GM23248 (cell line): ENCODE measurements at regions not wholly inside any gene's neighbourhood (a gene's known extent, or its start where the extent isn't known, plus 50 kb on each side); places are given as distances from the start of the nearest gene placed in this dataset.
"Not testable (repeated sequence)": the region's sequence is repeated elsewhere in the genome, so short reads cannot be mapped to it uniquely, and the experiment has no call there.

ENCODE experiments used
- DNase-seq: peaks from one replicate; pipeline ENCODE4 v3.0.0-alpha.2; 2015
- H2AFZ ChIP-seq: fragments of 200-600 bp; sonication (generic); 2 replicates; pipeline ENCODE4 v1.6.1; 2016; ENCODE audit warnings: antibody characterized with exemption
- H3F3A ChIP-seq: fragments of 200-600 bp; sonication (generic); 2 replicates; pipeline ENCODE4 v1.6.1; 2016; ENCODE audit warnings: mild to moderate bottlenecking, antibody characterized with exemption, mixed run types; ENCODE audit not compliant: insufficient read depth
- H3K27ac ChIP-seq: fragments of 200-600 bp; sonication (generic); 2 replicates; pipeline ENCODE4 v1.5.1; 2016; ENCODE audit warnings: mild to moderate bottlenecking
- H3K27me3 ChIP-seq: fragments of 200-600 bp; sonication (generic); replicated peaks from 2 replicates; pipeline ENCODE4 v1.6.1; 2016; ENCODE audit warnings: mild to moderate bottlenecking; ENCODE audit not compliant: insufficient read depth
- H3K36me3 ChIP-seq: fragments of 200-600 bp; sonication (generic); 2 replicates; pipeline ENCODE4 v1.6.1; 2016; ENCODE audit warnings: low read depth, mild to moderate bottlenecking
- H3K4me1 ChIP-seq: fragments of 200-600 bp; sonication (generic); 2 replicates; pipeline ENCODE4 v1.6.1; 2016; ENCODE audit warnings: mild to moderate bottlenecking; ENCODE audit not compliant: insufficient read depth
- H3K4me2 ChIP-seq: fragments of 200-600 bp; sonication (generic); one replicate; pipeline ENCODE4 v1.6.1; 2016; ENCODE audit warnings: mild to moderate bottlenecking; ENCODE audit not compliant: unreplicated experiment
- H3K4me3 ChIP-seq: fragments of 200-600 bp; sonication (generic); 2 replicates; pipeline ENCODE4 v1.5.1; 2016; ENCODE audit warnings: mild to moderate bottlenecking
- H3K79me2 ChIP-seq: fragments of 200-600 bp; sonication (generic); 2 replicates; pipeline ENCODE4 v1.6.1; 2016; ENCODE audit warnings: mild to moderate bottlenecking; ENCODE audit not compliant: insufficient read depth
- H3K9ac ChIP-seq: fragments of 200-600 bp; sonication (generic); 2 replicates; pipeline ENCODE4 v1.6.1; 2016; ENCODE audit warnings: mild to moderate bottlenecking
- H3K9me2 ChIP-seq: fragments of 200-600 bp; sonication (generic); 2 replicates; pipeline ENCODE4 v1.6.1; 2016; ENCODE audit warnings: mixed run types, mild to moderate bottlenecking, moderate library complexity; ENCODE audit not compliant: insufficient read depth
- H3K9me3 ChIP-seq: fragments of 200-600 bp; sonication (generic); one replicate; pipeline ENCODE4 v1.6.1; 2017; ENCODE audit warnings: low read depth
- H4K20me1 ChIP-seq: fragments of 200-600 bp; sonication (generic); 2 replicates; pipeline ENCODE4 v1.6.0; 2016; ENCODE audit not compliant: insufficient read depth
- EZH2 ChIP-seq: fragments of 200-600 bp; sonication (generic); IDR thresholded peaks from 2 replicates; pipeline ENCODE4 v1.6.1; 2018; ENCODE audit warnings: antibody characterized with exemption, mild to moderate bottlenecking; ENCODE audit not compliant: insufficient read depth, poor library complexity, severe bottlenecking
- EZH2phosphoT487 ChIP-seq: fragments of 200-600 bp; sonication (generic); IDR thresholded peaks from 2 replicates; pipeline ENCODE4 v1.6.1; 2018; ENCODE audit warnings: antibody characterized with exemption, moderate library complexity, mild to moderate bottlenecking, low read depth; ENCODE audit not compliant: insufficient read depth
- WGBS, 2 experiments: methylation state at CpG; one replicate each; pipeline ENCODE4 v1.1.6; 2015 to 2017; ENCODE audit warnings: low lambda C conversion rate in 2 of 2, low coverage in 1 of 2; ENCODE audit errors: missing lambda C conversion rate in 2 of 2; 5-methylcytosine and 5-hydroxymethylcytosine counted together
- in situ Hi-C: fragments of 300-500 bp; cut with MboI; formaldehyde crosslinking; loops from 2 replicates; pipeline ENCODE4 v1.15.0; 2020

- TF ChIP-seq EZH2phosphoT487 = no peak
- TF ChIP-seq EZH2 = no peak
- Histone ChIP-seq H3K9me3 (no peaks in the 10 kb centered on the region), H3K4me3 (no peak overlapping the region), H2AFZ (no peak overlapping the region), H3K9me2 (no peaks in the 10 kb centered on the region), H3K4me2 (no peak overlapping the region), H3K27ac (no peak overlapping the region), H3K36me3 (no peaks in the 10 kb centered on the region), H3F3A (no peaks in the 10 kb centered on the region), H3K27me3 (no peaks in the 10 kb centered on the region), H3K9ac (no peak overlapping the region), H4K20me1 (no peaks in the 10 kb centered on the region), H3K4me1 (no peaks in the 10 kb centered on the region), H3K79me2 (no peaks in the 10 kb centered on the region)
- DNase-seq = no peak
- 38 to 42% methylated on average over 21 of the region's 21 CpGs for WGBS, 2 experiments
- in situ Hi-C loops = no loop called here
These were observed 92.1 kb downstream of the TMEM18 start for GRCh38 chr2:584863-585823.

- no peak for DNase-seq
- H3K36me3 ChIP-seq = no peaks in the 10 kb centered on the region
- H3F3A ChIP-seq = no peaks in the 10 kb centered on the region
- no peaks in the 10 kb centered on the region for H3K27me3 ChIP-seq
- no peaks in the 10 kb centered on the region for H3K9me2 ChIP-seq
- 60 to 61% methylated on average over 13 of the region's 13 CpGs for WGBS, 2 experiments
- no peak overlapping the region for H3K4me2 ChIP-seq
- no peaks in the 10 kb centered on the region for H3K9me3 ChIP-seq
- in situ Hi-C loops = no loop called here
- no peak for TF ChIP-seq EZH2phosphoT487
- no peak for TF ChIP-seq EZH2
- H3K4me1 ChIP-seq = no peaks in the 10 kb centered on the region
- no peaks in the 10 kb centered on the region for H3K79me2 ChIP-seq
- H3K27ac ChIP-seq = no peak overlapping the region
- no peak overlapping the region for H3K9ac ChIP-seq
- H2AFZ ChIP-seq = no peak overlapping the region
- H4K20me1 ChIP-seq = no peaks in the 10 kb centered on the region
- H3K4me3 ChIP-seq = no peak overlapping the region
These were observed 93.5 kb downstream of the TMEM18 start for GRCh38 chr2:583666-584065.

DNA sequence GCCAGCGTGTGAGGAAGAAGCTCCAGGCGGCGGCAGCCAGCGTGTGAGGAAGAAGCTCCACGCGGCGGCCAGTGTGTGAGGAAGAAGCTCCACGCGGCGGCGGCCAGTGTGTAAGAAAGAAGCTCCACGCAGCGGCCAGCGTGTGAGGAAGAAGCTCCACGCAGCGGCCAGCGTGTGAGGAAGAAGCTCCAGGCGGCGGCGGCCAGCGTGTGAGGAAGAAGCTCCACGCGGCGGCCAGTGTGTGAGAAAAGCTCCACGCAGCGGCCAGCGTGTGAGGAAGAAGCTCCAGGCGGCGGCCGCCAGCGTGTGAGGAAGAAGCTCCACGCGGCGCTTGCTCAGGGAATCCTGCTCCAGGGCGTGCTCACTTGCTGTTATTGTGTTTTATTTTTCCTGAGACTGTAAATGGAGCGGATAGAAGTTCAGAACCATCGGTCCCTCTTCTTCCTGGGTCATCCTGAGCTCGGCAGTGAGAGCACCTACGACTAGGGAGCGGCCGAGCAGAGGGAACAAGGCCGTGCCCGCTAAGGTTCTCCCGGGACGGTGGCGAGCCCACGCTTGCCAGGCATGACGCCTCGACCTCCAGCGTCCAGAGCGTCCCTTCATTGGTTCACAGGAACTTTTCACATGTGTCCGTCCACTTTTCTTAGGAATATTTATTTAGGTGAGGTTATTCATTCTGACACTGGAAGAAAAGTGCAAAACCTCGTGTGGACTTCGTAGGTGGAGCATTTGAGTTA, 94.2 kb downstream of the TMEM18 start:
- no peaks in the 10 kb centered on the region for H3K9me3 ChIP-seq
- no peaks in the 10 kb centered on the region for H3K4me1 ChIP-seq
- H3K4me3 ChIP-seq = no peak overlapping the region
- H3K4me2 ChIP-seq = no peak overlapping the region
- no peaks in the 10 kb centered on the region for H3K36me3 ChIP-seq
- 81 to 82% methylated on average over 33 to 54 of the region's 54 CpGs for WGBS, 2 experiments
- H3K79me2 ChIP-seq = no peaks in the 10 kb centered on the region
- no peaks in the 10 kb centered on the region for H3K27me3 ChIP-seq
- no peak overlapping the region for H3K27ac ChIP-seq
- H4K20me1 ChIP-seq = no peaks in the 10 kb centered on the region
- no peak overlapping the region for H2AFZ ChIP-seq
- H3K9me2 ChIP-seq = no peaks in the 10 kb centered on the region
- in situ Hi-C loops = no loop called here
- TF ChIP-seq EZH2phosphoT487 (no peak), EZH2 (no peak)
- no peak overlapping the region for H3K9ac ChIP-seq
- no peak for DNase-seq
- H3F3A ChIP-seq = no peaks in the 10 kb centered on the region

DNA sequence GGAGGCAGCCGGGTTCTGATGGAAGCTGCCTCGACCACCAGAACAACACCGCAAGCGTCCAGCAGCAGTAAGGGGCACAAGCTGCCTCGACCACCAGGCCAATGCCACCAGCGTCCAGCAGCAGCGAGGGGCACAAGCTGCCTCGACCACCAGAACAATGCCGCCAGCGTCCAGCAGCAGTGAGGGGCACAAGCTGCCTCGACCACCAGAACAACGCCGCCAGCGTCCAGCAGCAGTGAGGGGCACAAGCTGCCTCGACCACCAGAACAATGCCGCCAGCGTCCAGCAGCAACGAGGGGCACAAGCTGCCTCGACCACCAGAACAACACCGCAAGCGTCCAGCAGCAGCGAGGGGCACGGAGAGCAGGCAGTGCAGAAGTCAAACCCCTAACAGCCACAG, 94.9 kb downstream of the TMEM18 start:
- in situ Hi-C loops, H3K9me3 ChIP-seq: not testable (repeated sequence)

More for the DNA sequence above, 94.9 kb downstream of the TMEM18 start:
- not testable (repeated sequence) for H2AFZ ChIP-seq, H3K4me1 ChIP-seq, H3K27ac ChIP-seq, H3K9me2 ChIP-seq, DNase-seq, H3K9ac ChIP-seq, H4K20me1 ChIP-seq, H3F3A ChIP-seq, H3K27me3 ChIP-seq, H3K79me2 ChIP-seq, H3K36me3 ChIP-seq, H3K4me2 ChIP-seq, H3K4me3 ChIP-seq
- 72 to 77% methylated on average over 14 to 23 of the region's 23 CpGs for WGBS, 2 experiments
